GM21576 (cell line): ENCODE measurements at regions not wholly inside any gene's neighbourhood (a gene's known extent, or its start where the extent isn't known, plus 50 kb on each side); places are given as distances from the start of the nearest gene placed in this dataset.

Experiments used
- ATAC-seq: cut with Tn5 transposase; IDR thresholded peaks from one replicate; pipeline ENCODE4 v1.9.1; 2021; ENCODE audit warnings: mild to moderate bottlenecking, moderate library complexity; ENCODE audit not compliant: unreplicated experiment

DNA sequence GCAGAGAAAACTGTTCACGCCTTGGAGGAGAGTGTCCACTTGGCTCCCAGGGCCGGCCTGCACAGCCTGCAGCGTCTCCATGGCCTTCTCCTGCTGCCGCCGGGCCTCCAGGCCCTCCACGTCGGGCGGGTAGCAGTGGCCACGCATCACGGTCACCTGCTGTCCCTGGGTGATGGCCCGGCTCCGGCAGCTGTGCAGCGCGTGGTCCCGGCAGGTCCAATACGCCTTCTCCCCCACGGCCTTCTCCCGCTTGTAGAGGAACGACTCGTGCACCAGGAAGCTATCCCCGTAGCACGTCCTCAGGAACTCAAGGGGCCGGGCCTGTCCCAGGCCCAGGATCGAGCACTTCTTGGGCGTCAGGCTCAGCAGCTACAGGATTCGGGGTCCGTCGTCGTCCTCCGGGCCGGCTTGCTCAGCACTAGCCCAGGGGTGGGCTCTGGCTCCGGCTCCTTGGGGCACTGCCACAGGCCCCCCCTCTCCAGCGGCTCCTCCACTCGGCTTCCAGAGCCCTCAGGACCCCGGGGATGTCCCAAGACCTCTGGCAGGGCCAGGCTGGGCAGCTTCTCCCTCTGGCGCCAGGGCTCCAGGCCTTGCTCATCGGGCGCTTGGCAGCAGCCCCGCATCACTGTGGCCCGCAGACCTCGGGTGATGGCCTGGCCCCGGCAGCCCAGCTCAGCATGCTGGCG is 83.6 kb upstream of the FXR1 start:
- ATAC-seq: no peak

- ATAC-seq: no peak
These were observed 82.8 kb upstream of the FXR1 start for GRCh38 chr3:180829409-180830405.

- ATAC-seq: no peak
These were observed 77.0 kb upstream of the FXR1 start for GRCh38 chr3:180835501-180835900.

DNA sequence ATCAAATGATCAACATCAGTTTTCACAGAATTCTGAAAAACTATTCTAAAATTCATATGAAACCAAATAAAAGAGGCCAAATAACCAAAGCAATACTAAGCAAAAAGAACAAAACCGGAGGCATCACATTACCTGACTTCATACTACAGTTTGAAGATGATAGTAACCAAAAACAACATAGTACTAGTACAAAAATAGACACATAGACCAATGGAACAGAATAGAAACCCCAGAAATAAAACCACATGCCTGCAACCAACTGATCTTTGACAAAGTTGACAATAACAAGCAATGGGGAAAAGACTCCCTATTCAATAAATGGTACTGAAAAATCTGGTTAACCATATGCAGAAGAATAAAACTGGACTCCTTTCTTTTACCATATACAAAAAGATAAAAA is 75.7 kb upstream of the FXR1 start:
- no peak for ATAC-seq

- no peak for ATAC-seq
These were observed 57.6 kb upstream of the FXR1 start for GRCh38 chr3:180854887-180855286.

GRCh38 chr3:180855364-180855763 is 57.1 kb upstream of the FXR1 start:
- ATAC-seq: peak; percentile 88

DNA sequence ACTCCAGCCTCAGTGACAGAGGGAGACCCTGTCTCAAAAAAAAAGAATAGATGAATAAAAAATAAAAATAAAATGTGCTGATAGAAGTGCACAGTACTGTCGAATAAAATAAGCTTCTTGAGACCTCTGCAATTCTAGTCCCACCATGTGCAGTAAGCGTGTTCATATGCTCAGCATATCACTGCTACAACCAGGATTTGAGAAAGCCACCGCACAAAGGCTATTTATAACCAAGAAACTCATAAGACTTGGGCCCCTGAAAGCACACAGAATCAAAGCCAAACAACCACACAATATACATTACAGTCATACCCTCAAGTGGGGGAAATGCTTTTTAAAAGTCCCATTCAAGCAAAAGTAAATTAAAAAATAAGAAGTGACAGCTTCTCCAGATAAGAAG is 56.5 kb upstream of the FXR1 start:
- no peak for ATAC-seq

GRCh38 chr3:180860180-180860858 is 52.2 kb upstream of the FXR1 start:
- ATAC-seq: no peak
